Left ventricle myocardium inferior (tissue), 1 donor: ENCODE measurements at regions not wholly inside any gene's neighbourhood (a gene's known extent, or its start where the extent isn't known, plus 50 kb on each side); places are given as distances from the start of the nearest gene placed in this dataset.

Experiments
- DNase-seq: peaks from one replicate; pipeline ENCODE4 v3.0.0-alpha.2; 2020
- H3K27ac ChIP-seq: fragments of 200-600 bp; replicated peaks from 2 replicates; pipeline ENCODE4 v1.8.0; 2021
- H3K27me3 ChIP-seq: fragments of 200-600 bp; 2 replicates; pipeline ENCODE4 v1.8.0; 2021; ENCODE audit warnings: low read depth
- H3K36me3 ChIP-seq: fragments of 200-600 bp; 2 replicates; pipeline ENCODE4 v1.8.0; 2021
- H3K4me1 ChIP-seq: fragments of 200-600 bp; 2 replicates; pipeline ENCODE4 v1.8.0; 2021
- H3K4me3 ChIP-seq: fragments of 200-600 bp; 2 replicates; pipeline ENCODE4 v1.8.0; 2021; ENCODE audit warnings: mild to moderate bottlenecking, moderate library complexity
- H3K9me3 ChIP-seq: fragments of 200-600 bp; replicated peaks from 2 replicates; pipeline ENCODE4 v1.8.0; 2021
- intact Hi-C: fragments of 100-400 bp; cut with micrococcal nuclease; formaldehyde crosslinking; loops from one replicate; pipeline ENCODE4 v1.11.0; 2022
- TF ChIP-seq, protein P1 (sequence below): fragments of 200-600 bp; IDR thresholded peaks from 2 replicates; pipeline ENCODE4 v1.8.0; 2021; ENCODE audit warnings: antibody characterized with exemption, mild to moderate bottlenecking, borderline replicate concordance
- donor health status: DM: no; HTN: yes; CAD: no; lungs with severe emphysema.

DNA sequence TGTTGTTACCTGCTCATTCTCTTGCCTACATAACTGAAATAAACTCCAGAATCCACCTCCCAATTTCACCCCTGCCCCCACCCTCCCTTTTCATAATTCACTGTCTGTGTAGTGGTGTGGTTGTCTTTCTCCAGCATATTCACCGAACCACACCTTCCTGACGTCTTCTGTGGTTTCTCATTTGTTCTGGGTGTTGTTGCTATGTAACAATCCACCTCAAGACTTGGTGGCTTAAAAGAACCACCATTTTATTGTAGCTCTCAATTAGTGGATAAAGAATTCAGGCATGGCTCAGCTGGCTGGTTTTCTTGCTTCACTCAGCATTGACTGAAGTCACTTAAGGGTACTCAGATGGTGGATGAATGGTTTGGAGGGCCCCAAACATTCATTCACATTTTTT lies 229.8 kb downstream of the MAF start:
- TF ChIP-seq, protein P1, sequence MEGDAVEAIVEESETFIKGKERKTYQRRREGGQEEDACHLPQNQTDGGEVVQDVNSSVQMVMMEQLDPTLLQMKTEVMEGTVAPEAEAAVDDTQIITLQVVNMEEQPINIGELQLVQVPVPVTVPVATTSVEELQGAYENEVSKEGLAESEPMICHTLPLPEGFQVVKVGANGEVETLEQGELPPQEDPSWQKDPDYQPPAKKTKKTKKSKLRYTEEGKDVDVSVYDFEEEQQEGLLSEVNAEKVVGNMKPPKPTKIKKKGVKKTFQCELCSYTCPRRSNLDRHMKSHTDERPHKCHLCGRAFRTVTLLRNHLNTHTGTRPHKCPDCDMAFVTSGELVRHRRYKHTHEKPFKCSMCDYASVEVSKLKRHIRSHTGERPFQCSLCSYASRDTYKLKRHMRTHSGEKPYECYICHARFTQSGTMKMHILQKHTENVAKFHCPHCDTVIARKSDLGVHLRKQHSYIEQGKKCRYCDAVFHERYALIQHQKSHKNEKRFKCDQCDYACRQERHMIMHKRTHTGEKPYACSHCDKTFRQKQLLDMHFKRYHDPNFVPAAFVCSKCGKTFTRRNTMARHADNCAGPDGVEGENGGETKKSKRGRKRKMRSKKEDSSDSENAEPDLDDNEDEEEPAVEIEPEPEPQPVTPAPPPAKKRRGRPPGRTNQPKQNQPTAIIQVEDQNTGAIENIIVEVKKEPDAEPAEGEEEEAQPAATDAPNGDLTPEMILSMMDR: no peak
- DNase-seq: no peak
- no peak overlapping the region for H3K4me3 ChIP-seq
- H3K27ac ChIP-seq: no peak overlapping the region
- intact Hi-C loops: no loop called here
- H3K36me3 ChIP-seq: no peaks in the 10 kb centered on the region
- H3K27me3 ChIP-seq: no peaks in the 10 kb centered on the region
- H3K4me1 ChIP-seq: peaks cover 6% of the 10 kb centered on the region
- H3K9me3 ChIP-seq: peaks cover 17% of the 10 kb centered on the region

DNA sequence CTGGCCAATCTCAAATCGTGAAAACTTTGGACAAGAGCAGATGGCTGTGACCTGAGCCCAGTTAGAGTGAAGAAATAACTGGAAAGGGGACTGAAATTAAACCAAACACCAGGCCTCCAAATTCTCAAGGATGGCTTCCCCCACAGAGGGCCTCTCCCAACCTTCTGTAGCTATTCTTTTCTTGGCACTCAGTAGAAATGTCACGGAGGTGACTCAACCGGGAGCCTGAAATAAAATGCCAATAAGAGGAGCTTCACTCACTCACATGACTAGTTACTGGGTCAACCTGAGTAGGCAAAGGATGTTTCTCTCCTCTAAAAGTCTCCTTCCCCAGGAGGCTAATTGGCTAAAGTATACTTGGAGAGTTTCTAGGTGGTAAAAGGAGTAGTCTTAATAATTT lies 230.7 kb downstream of the MAF start:
- intact Hi-C loops: no loop called here
- no peak for DNase-seq
- TF ChIP-seq, protein P1: no peak
- Histone ChIP-seq H3K4me3 (no peak overlapping the region), H3K4me1 (peaks cover 6% of the 10 kb centered on the region), H3K9me3 (peaks cover 17% of the 10 kb centered on the region), H3K27me3 (no peaks in the 10 kb centered on the region), H3K36me3 (no peaks in the 10 kb centered on the region), H3K27ac (no peak overlapping the region)

DNA sequence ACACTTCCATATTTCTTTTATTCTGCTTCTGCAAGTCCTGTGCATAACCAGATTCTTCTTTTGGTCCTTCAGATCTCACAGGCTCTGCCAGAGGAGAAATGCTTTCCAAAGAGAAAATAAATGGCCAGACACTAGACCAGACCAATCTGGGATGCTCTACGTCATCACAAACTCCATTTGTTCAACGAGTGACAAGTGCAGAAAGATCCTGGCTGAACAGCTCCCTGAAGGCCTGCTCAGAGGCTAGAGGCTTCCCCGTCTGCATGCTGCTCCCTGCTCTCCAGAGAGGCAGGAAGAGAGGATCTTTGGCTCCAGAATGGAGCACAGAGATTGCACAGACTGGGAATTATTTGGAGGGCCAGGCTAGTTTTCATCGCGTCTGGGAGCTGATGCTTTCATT lies 232.7 kb downstream of the MAF start:
- H3K27ac ChIP-seq: no peak overlapping the region
- intact Hi-C loops: no loop called here
- TF ChIP-seq, protein P1: no peak

DNA sequence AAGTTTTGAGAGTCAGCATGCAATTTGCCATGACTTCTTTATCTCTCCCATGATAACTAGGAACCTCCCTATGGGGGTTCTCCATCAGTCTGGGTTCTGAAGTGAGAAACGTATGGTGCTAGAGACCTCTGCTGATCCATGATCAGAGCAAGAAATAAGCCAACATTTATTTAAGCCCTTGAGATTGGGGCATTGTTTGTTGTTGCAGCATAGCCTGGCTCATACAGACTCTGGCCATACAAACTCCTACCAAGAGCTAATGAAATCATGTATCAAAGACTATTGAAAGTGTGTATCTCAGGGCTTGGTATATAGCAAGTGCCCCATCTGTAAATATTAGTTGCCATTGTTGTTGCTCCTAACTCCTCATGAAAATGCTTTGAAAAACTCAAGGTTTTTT lies 233.9 kb downstream of the MAF start:
- H3K27ac ChIP-seq: no peak overlapping the region
- peaks cover 5% of the 10 kb centered on the region for H3K27me3 ChIP-seq
- intact Hi-C loops: no loop called here
- TF ChIP-seq, protein P1: no peak
- H3K36me3 ChIP-seq: no peaks in the 10 kb centered on the region
- no peak for DNase-seq
- peaks cover 6% of the 10 kb centered on the region for H3K4me1 ChIP-seq
- H3K9me3 ChIP-seq: peaks cover 15% of the 10 kb centered on the region
- H3K4me3 ChIP-seq: no peak overlapping the region

More for the DNA sequence above, 232.7 kb downstream of the MAF start:
- Histone ChIP-seq H3K9me3 (peaks cover 17% of the 10 kb centered on the region), H3K4me3 (no peak overlapping the region), H3K27me3 (no peaks in the 10 kb centered on the region), H3K4me1 (peaks cover 6% of the 10 kb centered on the region), H3K36me3 (no peaks in the 10 kb centered on the region)
- no peak for DNase-seq

DNA sequence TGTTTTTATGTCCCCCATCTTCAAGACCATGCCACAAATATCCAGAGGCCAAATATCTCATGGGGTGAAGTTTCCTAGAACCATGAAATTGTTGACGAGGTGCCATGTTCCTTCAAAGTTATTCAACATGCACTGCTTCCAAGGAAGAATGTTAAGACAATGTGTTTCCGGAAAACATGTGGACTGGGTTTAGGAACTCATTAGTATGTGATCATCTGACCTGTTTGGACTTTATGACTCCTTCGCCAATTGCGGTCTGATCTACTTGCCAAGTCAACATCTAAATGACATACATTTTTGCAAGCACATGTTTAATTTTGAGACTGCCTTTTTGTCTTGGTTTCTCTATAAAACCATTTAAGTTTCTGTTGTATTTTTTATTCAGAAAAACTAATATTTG lies 234.8 kb downstream of the MAF start:
- DNase-seq: no peak
- H3K27ac ChIP-seq: no peak overlapping the region
- H3K27me3 ChIP-seq: peaks cover 5% of the 10 kb centered on the region
- H3K36me3 ChIP-seq: no peaks in the 10 kb centered on the region
- peaks cover 6% of the 10 kb centered on the region for H3K4me1 ChIP-seq
- intact Hi-C loops: no loop called here
- H3K9me3 ChIP-seq: peaks cover 14% of the 10 kb centered on the region
- H3K4me3 ChIP-seq: no peak overlapping the region
- TF ChIP-seq, protein P1: no peak

DNA sequence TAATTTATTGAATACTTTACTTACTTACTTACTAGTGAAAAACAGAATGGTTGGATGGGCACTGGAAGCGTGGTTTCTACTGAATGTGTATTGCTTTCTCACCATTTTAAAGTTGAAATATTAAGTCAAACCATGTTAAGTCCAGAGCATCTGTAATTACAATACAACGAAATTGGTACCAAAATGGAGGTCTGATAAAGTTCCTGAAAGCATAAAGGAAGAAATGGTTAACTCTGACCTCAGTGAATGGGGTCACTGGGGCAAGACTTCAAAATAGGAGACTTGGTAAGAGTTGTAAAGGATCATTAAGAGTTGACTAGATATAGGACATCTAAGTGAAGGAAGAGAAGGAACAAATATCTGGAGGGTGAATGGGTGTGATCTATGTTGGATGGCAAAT lies 237.1 kb downstream of the MAF start:
- no peak for DNase-seq

More for the DNA sequence above, 237.1 kb downstream of the MAF start:
- H3K27me3 ChIP-seq: peaks cover 5% of the 10 kb centered on the region
- intact Hi-C loops: no loop called here
- H3K36me3 ChIP-seq: no peaks in the 10 kb centered on the region
- no peaks in the 10 kb centered on the region for H3K4me1 ChIP-seq
- no peak overlapping the region for H3K4me3 ChIP-seq
- peaks cover 18% of the 10 kb centered on the region for H3K9me3 ChIP-seq
- TF ChIP-seq, protein P1: no peak
- no peak overlapping the region for H3K27ac ChIP-seq
